ENCODE measurements at regions not wholly inside any gene's neighbourhood (a gene's known extent, or its start where the extent isn't known, plus 50 kb on each side); places are given as distances from the start of the nearest gene placed in this dataset.

GRCh38 chr5:108655750-108656450, 91.8 kb upstream of the FER start:
- Histone ChIP-seq H3K4me3 (no peak overlapping the region), H3K4me1 (ENCODE audit: control insufficient read depth, insufficient read depth, low read length) (no peaks in the 10 kb centered on the region), H2AFZ (ENCODE audit: control insufficient read depth, low read depth, low read length) (no peak overlapping the region), H3K27ac (ENCODE audit: control insufficient read depth, insufficient read depth) (no peak overlapping the region), H3K36me3 (ENCODE audit: control insufficient read depth in 2 of 2, insufficient read depth in 2 of 2, low read length in 1 of 2) (no peaks in the 10 kb centered on the region), H3K79me2 (ENCODE audit: control insufficient read depth, insufficient read depth, low read length) (no peaks in the 10 kb centered on the region), H4K20me1 (ENCODE audit: control insufficient read depth, insufficient read depth) (no peaks in the 10 kb centered on the region), H3K27me3 (replicated peaks in 1 of 2; ENCODE audit: control insufficient read depth in 2 of 2, insufficient read depth in 2 of 2, low read length in 1 of 2) (no peaks in the 10 kb centered on the region), H3K9me3 (replicated peaks; ENCODE audit: control insufficient read depth, insufficient read depth, low read length) (no peaks in the 10 kb centered on the region), H3K9ac (ENCODE audit: control insufficient read depth, insufficient read depth, low read length) (no peak overlapping the region), H3K4me2 (ENCODE audit: control insufficient read depth, insufficient read depth) (no peak overlapping the region)
- 51% methylated on average over 5 of the region's 5 CpGs for WGBS (ENCODE audit: insufficient coverage, insufficient replicate concordance, low lambda C conversion rate, missing lambda C conversion rate)
- intact Hi-C loops (cut with micrococcal nuclease; ENCODE audit: unreplicated experiment) (no loop called here), in situ Hi-C loops (cut with MboI) (no loop called here)
- ATAC-seq (no peak), FAIRE-seq (no peak), DNase-seq (ENCODE audit: low read depth, low spot score) (no peak)
- CTCF ChIA-PET = interaction anchor here (1.2 to 2.6 kb wide), 2 partner anchors 11 to 13 kb away, joined by 3 to 8 read pairs; no protein-coding TSS in a partner anchor
- TF ChIP-seq POLR2AphosphoS5 (IDR thresholded peaks at IDR 0.05; ENCODE audit: low read length) = no peak
- no peak for TF ChIP-seq EZH2 (IDR thresholded peaks at IDR 0.05; ENCODE audit: borderline replicate concordance, control insufficient read depth, low read depth, low read length)
- no peak for TF ChIP-seq ZBED1 (IDR thresholded peaks at IDR 0.05; ENCODE audit: borderline replicate concordance)
- TF ChIP-seq FOXK2 (IDR thresholded peaks at IDR 0.05) = no peak
- TF ChIP-seq ZNF207 (IDR thresholded peaks at IDR 0.05; ENCODE audit: borderline replicate concordance) = no peak
- no peak for TF ChIP-seq CBFB (IDR thresholded peaks at IDR 0.05; ENCODE audit: low read depth)
- TF ChIP-seq HSF1 (IDR thresholded peaks at IDR 0.05; ENCODE audit: low read depth, low read length) = no peak
- no peak for TF ChIP-seq MEF2B (IDR thresholded peaks at IDR 0.05; ENCODE audit: partially characterized antibody, poor library complexity, severe bottlenecking)
- TF ChIP-seq YBX1 (IDR thresholded peaks at IDR 0.05) = no peak
- no peak for TF ChIP-seq RBBP5 (conservative IDR thresholded peaks at IDR 0.05)
- TF ChIP-seq CEBPB (IDR thresholded peaks at IDR 0.05; ENCODE audit: borderline replicate concordance in 1 of 2, low read depth in 2 of 2, low read length in 2 of 2) = no peak
- TF ChIP-seq RCOR1 (conservative IDR thresholded peaks at IDR 0.05; ENCODE audit: low read depth, low read length) = no peak
- TF ChIP-seq USF2 (IDR thresholded peaks at IDR 0.05; ENCODE audit: borderline replicate concordance, low read depth, low read length) = no peak
- no peak for TF ChIP-seq CHD1 (IDR thresholded peaks at IDR 0.05; ENCODE audit: low read depth, low read length)
- TF ChIP-seq RUNX3 (IDR thresholded peaks at IDR 0.05; ENCODE audit: low read length) = no peak
- TF ChIP-seq NFXL1 (IDR thresholded peaks at IDR 0.05; ENCODE audit: borderline replicate concordance) = no peak
- no peak for TF ChIP-seq ZBTB33 (IDR thresholded peaks at IDR 0.05)
- no peak for TF ChIP-seq CBX5 (IDR thresholded peaks at IDR 0.05; ENCODE audit: low read depth)
- TF ChIP-seq ZNF384 (IDR thresholded peaks at IDR 0.05; ENCODE audit: borderline replicate concordance, low read depth, low read length) = no peak
- TF ChIP-seq IKZF2 (IDR thresholded peaks at IDR 0.05) = no peak
- POLR2A ChIA-PET = no interaction called here
- BruUV-seq (replicated peaks) = no TSS peak
- RAD21 ChIA-PET (ENCODE audit: unreplicated experiment) = no interaction called here
- SMC1A ChIA-PET (ENCODE audit: uncharacterized antibody, unreplicated experiment) = interaction anchor here (1.6 kb wide), 1 partner anchor 18 kb away, joined by 4 read pairs; no protein-coding TSS in a partner anchor

Measured in GM12878 (cell line).